ENCODE measurements at regions not wholly inside any gene's neighbourhood (a gene's known extent, or its start where the extent isn't known, plus 50 kb on each side); places are given as distances from the start of the nearest gene placed in this dataset.

- H4K91ac ChIP-seq (ENCODE audit: insufficient read length, low read depth, low read length): no peak overlapping the region
- H2BK5ac ChIP-seq (ENCODE audit: insufficient read length, low read length): no peak overlapping the region
- H3K9ac ChIP-seq (ENCODE audit: extremely low read depth, insufficient read length, low read length): no peak overlapping the region
- H2AFZ ChIP-seq (ENCODE audit: low read length): no peak overlapping the region
- H3K79me1 ChIP-seq (ENCODE audit: insufficient read depth, low read depth, low read length, poor library complexity, severe bottlenecking): no peaks in the 10 kb centered on the region
- no peak overlapping the region for H4K5ac ChIP-seq (ENCODE audit: insufficient read length, low read depth, low read length)
- H3K56ac ChIP-seq (ENCODE audit: insufficient read length, low read depth, low read length): no peak overlapping the region
- Mint-ChIP-seq H3K36me3 (ENCODE audit: insufficient read depth in 1 of 3, low read depth in 3 of 3) (no peaks in the 10 kb centered on the region), H3K4me3 (no peak overlapping the region), H3K9me3 (no peaks in the 10 kb centered on the region; a peak in 1 of 5 replicates), H3K4me1 (peaks cover 0 to 3% of the 10 kb centered on the region in 2 experiments; a peak in 1 of 4 replicates), H3K27ac (peak overlapping the region in 1 of 3 experiments; percentile 53; a peak in 1 of 7 replicates), H3K27me3 (ENCODE audit: low read depth) (peaks cover 43% of the 10 kb centered on the region)
- H2BK15ac ChIP-seq (ENCODE audit: low read depth, low read length): no peak overlapping the region
- H4K8ac ChIP-seq (replicated peaks; ENCODE audit: insufficient read length, low read depth, low read length): no peak overlapping the region
- DNase-seq: no peak
- H3K9me3 ChIP-seq (ENCODE audit: control insufficient read depth, low read depth, low read length): no peaks in the 10 kb centered on the region
- no peaks in the 10 kb centered on the region for H3K4me1 ChIP-seq (ENCODE audit: insufficient read depth, low read length)
- no CpG with 5 or more reads among the region's 5 CpGs for WGBS (ENCODE audit: extremely low coverage, insufficient read length, low lambda C conversion rate)
- H3K23me2 ChIP-seq (ENCODE audit: insufficient read length, low read depth, low read length, poor library complexity, severe bottlenecking): no peaks in the 10 kb centered on the region
- TF ChIP-seq CTCF (conservative IDR thresholded peaks at IDR 0.05): no peak
- H4K20me1 ChIP-seq (ENCODE audit: control insufficient read depth, insufficient read depth, insufficient read length): no peaks in the 10 kb centered on the region
- H3K79me2 ChIP-seq (ENCODE audit: insufficient read depth, low read length): no peaks in the 10 kb centered on the region
- no peak overlapping the region for H2AK5ac ChIP-seq (ENCODE audit: insufficient read length, low read length)
- no peak overlapping the region for H3K23ac ChIP-seq (ENCODE audit: insufficient read length, low read depth, low read length)
- no peak overlapping the region for H2BK20ac ChIP-seq (ENCODE audit: low read depth, low read length, poor library complexity, severe bottlenecking)
- H3K14ac ChIP-seq (ENCODE audit: insufficient read depth, low read length): no peak overlapping the region
- H2BK120ac ChIP-seq (ENCODE audit: low read depth, low read length, poor library complexity, severe bottlenecking): no peak overlapping the region
- H3K4me2 ChIP-seq (ENCODE audit: insufficient read depth, insufficient read length, low read length): no peak overlapping the region
- no peaks in the 10 kb centered on the region for H3K27me3 ChIP-seq (ENCODE audit: insufficient read depth, low read length)
- no peak overlapping the region for H3K18ac ChIP-seq (ENCODE audit: insufficient read length, low read depth, low read length)
- H3K27ac ChIP-seq (ENCODE audit: insufficient read length, low read depth, low read length): no peak overlapping the region
- no peak overlapping the region for H2BK12ac ChIP-seq (ENCODE audit: insufficient read length, low read depth, low read length)
- no peak overlapping the region for H3T11ph ChIP-seq (ENCODE audit: low read length)
- H3K4ac ChIP-seq (ENCODE audit: low read depth, low read length): no peak overlapping the region
These were observed 307.4 kb upstream of the B3GAT1 start for GRCh38 chr11:134719397-134719796.
